Heart right ventricle (tissue), 16 donors: ENCODE measurements at regions not wholly inside any gene's neighbourhood (a gene's known extent, or its start where the extent isn't known, plus 50 kb on each side); places are given as distances from the start of the nearest gene placed in this dataset.

Experiments used
- ATAC-seq, 8 donors: fragments of 200-7000 bp; cut with Tn5 transposase; one replicate each; pipeline ENCODE4 v1.9.1; 2020; ENCODE audit warnings: mild to moderate bottlenecking in 8 of 8, moderate library complexity in 8 of 8, moderate number of reproducible peaks in 1 of 8
- DNase-seq, 2 donors: peaks; one replicate each; pipeline ENCODE4 v3.0.0-alpha.2; 2020
- H3K27ac ChIP-seq, 10 donors: fragments of 200-600 bp; sonication (generic) in 2 of 10; one replicate each; pipeline versions ENCODE4 v1.5.0 to v1.8.0; 2020 to 2022; ENCODE audit warnings: mild to moderate bottlenecking in 3 of 10
- H3K27me3 ChIP-seq, 7 donors: fragments of 200-600 bp; one replicate each; pipeline ENCODE4 v1.8.0; 2021 to 2022; ENCODE audit warnings: mild to moderate bottlenecking in 2 of 7
- H3K36me3 ChIP-seq, 9 donors: fragments of 200-600 bp; sonication (generic) in 1 of 9; one replicate each; pipeline versions ENCODE4 v1.5.0 to v1.8.0; 2020 to 2022; ENCODE audit warnings: mild to moderate bottlenecking in 2 of 9
- H3K4me1 ChIP-seq, 9 donors: fragments of 200-600 bp; sonication (generic) in 1 of 9; one replicate each; pipeline versions ENCODE4 v1.5.0 to v1.8.0; 2020 to 2022; ENCODE audit warnings: mild to moderate bottlenecking in 4 of 9
- H3K4me3 ChIP-seq, 10 donors: fragments of 200-600 bp; sonication (generic) in 2 of 10; one replicate each; pipeline versions ENCODE4 v1.5.0 to v1.8.0; 2020 to 2022; ENCODE audit warnings: mild to moderate bottlenecking in 7 of 10, moderate library complexity in 2 of 10
- H3K9me3 ChIP-seq, 11 donors: fragments of 200-600 bp in 10 of 11; sonication (generic) in 2 of 11; one replicate each; pipeline versions ENCODE4 v1.5.0 to v1.8.0; 2013 to 2022; ENCODE audit warnings: mild to moderate bottlenecking in 2 of 11, control low read depth in 1 of 11, moderate library complexity in 1 of 11
- CTCF ChIP-seq, 9 donors: fragments of 200-600 bp; sonication (generic) in 2 of 9; IDR thresholded peaks; one replicate each; pipeline versions ENCODE4 v1.5.0 to v1.8.0; 2021 to 2022; ENCODE audit warnings: antibody characterized with exemption in 9 of 9, mild to moderate bottlenecking in 5 of 9, moderate library complexity in 1 of 9
- WGBS, 2 donors: extraction: QIAGEN DNeasy Blood & Tissue Kit; methylation state at CpG; one replicate each; pipeline ENCODE4 v1.1.7; 2013; ENCODE audit warnings: inconsistent platforms in 1 of 2; 5-methylcytosine and 5-hydroxymethylcytosine counted together
- intact Hi-C, 10 donors: fragments of 100-400 bp; cut with DNase I; formaldehyde crosslinking; loops; one replicate each; pipeline versions ENCODE4 v1.11.1 to v1.14.2; 2022
- donor health status: Arrhythmogenic right ventricular cardiomyopathy.
- donor health status: ischemic (EF 13 %, LVEDD 7.1; RV severe dilation, severe dysfunction).
- donor health status: healthy with polysubstance abuse.
- donor health status: DM: no; HTN: yes; CAD: no.
- donor health status: DM: no; HTN: no; CAD: no.
- donor health status: ischemic (EF 25% LVEDD 6.9; RV normal size, moderate dysfunction).
- donor health status: ischemic (EF 25% LVEDD 5.7; RV mildly dilated, moderate dysfunction).
- donor health status: healthy.
- donor health status: DM: yes; HTN: yes; CAD: no.
- donor health status: Ischemic cardiomyopathy.
- donor health status: ischemic (EF 35%, LVEDD 5.7; RV mildly dilated, moderate dysfunction).
- donor health status: nonischemic (EF 11% LVEDD 7.7; RV severe dilation, severe dysfunction).
- donor health status: DM: yes; HTN: yes; CAD: no.
- donor health status: PGD.
- donor health status: ischemic (EF 29% LVEDD 5.4; RV normal size, mild dysfunction).
- donor health status: nonischemic (EF 23%, LVEDD 6.1; RV moderate dilation, normal function).

GRCh38 chr3:55413236-55413635 lies 73.9 kb downstream of the WNT5A start:
- 39 to 81% methylated on average over 7 of the region's 7 CpGs for WGBS, 2 donors
- H3K9me3 ChIP-seq = peaks cover 0 to 9% (median 0%) of the 10 kb centered on the region in 11 donors
- intact Hi-C loops = no loop called here
- no peak overlapping the region for H3K4me3 ChIP-seq
- no peaks in the 10 kb centered on the region for H3K4me1 ChIP-seq
- peaks cover 0 to 12% (median 0%) of the 10 kb centered on the region in 7 donors for H3K27me3 ChIP-seq
- H3K36me3 ChIP-seq = no peaks in the 10 kb centered on the region
- no peak for ATAC-seq
- no peak for TF ChIP-seq CTCF (IDR thresholded peaks at IDR 0.05)
- no peak for DNase-seq
- H3K27ac ChIP-seq = no peak overlapping the region

- no peak for ATAC-seq
- WGBS, 2 donors = 77 to 82% methylated on average over 4 of the region's 4 CpGs
- Histone ChIP-seq H3K27ac (no peak overlapping the region), H3K27me3 (peaks cover 0 to 12% (median 0%) of the 10 kb centered on the region in 7 donors), H3K9me3 (peaks cover 0 to 2% (median 0%) of the 10 kb centered on the region in 11 donors), H3K4me1 (no peaks in the 10 kb centered on the region), H3K4me3 (no peak overlapping the region), H3K36me3 (no peaks in the 10 kb centered on the region)
- no peak for TF ChIP-seq CTCF (IDR thresholded peaks at IDR 0.05)
- DNase-seq = no peak
- intact Hi-C loops = no loop called here
Measured at GRCh38 chr3:55412545-55412944, 74.6 kb downstream of the WNT5A start.

GRCh38 chr3:55409806-55410205 lies 77.3 kb downstream of the WNT5A start:
- Histone ChIP-seq H3K4me3 (no peak overlapping the region), H3K4me1 (no peaks in the 10 kb centered on the region), H3K36me3 (no peaks in the 10 kb centered on the region), H3K9me3 (peaks cover 0 to 21% (median 3%) of the 10 kb centered on the region in 11 donors), H3K27ac (no peak overlapping the region), H3K27me3 (peaks cover 0 to 12% (median 0%) of the 10 kb centered on the region in 7 donors)
- intact Hi-C loops = no loop called here
- DNase-seq (no peak), ATAC-seq (no peak)
- WGBS, 2 donors = 90 to 95% methylated on average over 2 of the region's 2 CpGs
- TF ChIP-seq CTCF (IDR thresholded peaks at IDR 0.05) = no peak

GRCh38 chr3:55408193-55408826 lies 78.8 kb downstream of the WNT5A start:
- H3K4me1 ChIP-seq = no peaks in the 10 kb centered on the region
- intact Hi-C loops = no loop called here
- 85 to 90% methylated on average over 3 of the region's 3 CpGs for WGBS, 2 donors
- H3K9me3 ChIP-seq = peaks cover 0 to 23% (median 3%) of the 10 kb centered on the region in 11 donors
- H3K4me3 ChIP-seq = no peak overlapping the region
- TF ChIP-seq CTCF (IDR thresholded peaks at IDR 0.05) = no peak
- peaks cover 0 to 12% (median 0%) of the 10 kb centered on the region in 7 donors for H3K27me3 ChIP-seq
- no peak for DNase-seq
- no peak for ATAC-seq
- no peaks in the 10 kb centered on the region for H3K36me3 ChIP-seq
- H3K27ac ChIP-seq = no peak overlapping the region
